Sigmoid colon (tissue), 4 donors: ENCODE measurements at regions not wholly inside any gene's neighbourhood (a gene's known extent, or its start where the extent isn't known, plus 50 kb on each side); places are given as distances from the start of the nearest gene placed in this dataset.

Experiments used
- CTCF ChIP-seq, 4 experiments: fragments of 450-650 bp in 3 of 4; fragments of 200-600 bp in 1 of 4; IDR thresholded peaks; one replicate each; pipeline ENCODE4 v1.5.1; 2016 to 2019; ENCODE audit warnings: antibody characterized with exemption in 4 of 4, mild to moderate bottlenecking in 3 of 4, moderate library complexity in 2 of 4
- EP300 ChIP-seq, 4 donors: sonication (generic); formaldehyde crosslinking; IDR thresholded peaks; one replicate each; pipeline ENCODE4 v1.6.1; 2017; ENCODE audit warnings: antibody characterized with exemption in 4 of 4
- POLR2A ChIP-seq, 2 donors: fragments of 450-650 bp; IDR thresholded peaks; one replicate each; pipeline ENCODE4 v1.6.1; 2016; ENCODE audit warnings: antibody characterized with exemption in 2 of 2, mild to moderate bottlenecking in 2 of 2, moderate library complexity in 2 of 2

- TF ChIP-seq CTCF (IDR thresholded peaks at IDR 0.05), result no peak
- TF ChIP-seq POLR2A (IDR thresholded peaks at IDR 0.05), result no peak
- TF ChIP-seq EP300 (IDR thresholded peaks at IDR 0.05), result no peak
Observed at GRCh38 chr3:170745211-170745718, 124.7 kb downstream of the RPL22L1 start.
